Gastrocnemius medialis (tissue), 4 donors: ENCODE measurements at regions not wholly inside any gene's neighbourhood (a gene's known extent, or its start where the extent isn't known, plus 50 kb on each side); places are given as distances from the start of the nearest gene placed in this dataset.

Experiments used
- ATAC-seq, 2 donors: fragments of 150-250 bp; one replicate each; pipeline ENCODE4 v1.9.1; 2016
- DNase-seq, 2 donors: peaks; one replicate each; pipeline ENCODE4 v3.0.0-alpha.2; 2019
- H3K27ac ChIP-seq, 4 donors: fragments of 200-600 bp; sonication (generic); 1 replicate in 1 of 4; 2 replicates in 3 of 4; pipeline ENCODE4 v1.5.1; 2016 to 2018; ENCODE audit warnings: mild to moderate bottlenecking in 2 of 4, moderate library complexity in 1 of 4
- H3K27me3 ChIP-seq, 3 donors: fragments of 200-600 bp; sonication (generic) in 2 of 3; 1 replicate in 1 of 3; 2 replicates in 2 of 3; pipeline versions ENCODE4 v1.5.1 to v1.6.0; 2016 to 2019; ENCODE audit warnings: mild to moderate bottlenecking in 1 of 3, moderate library complexity in 1 of 3
- H3K36me3 ChIP-seq, 2 donors: fragments of 200-600 bp; sonication (generic) in 1 of 2; one replicate each; pipeline ENCODE4 v1.5.1; 2017 to 2018
- H3K4me1 ChIP-seq, 2 donors: fragments of 200-600 bp; sonication (generic) in 1 of 2; one replicate each; pipeline ENCODE4 v1.5.1; 2016 to 2017; ENCODE audit warnings: mild to moderate bottlenecking in 2 of 2
- H3K4me3 ChIP-seq, 4 donors: fragments of 200-600 bp; sonication (generic) in 3 of 4; 1 replicate in 1 of 4; 2 replicates in 3 of 4; pipeline ENCODE4 v1.5.1; 2016 to 2019; ENCODE audit warnings: mild to moderate bottlenecking in 2 of 4
- H3K9me3 ChIP-seq, 3 donors: fragments of 200-600 bp; sonication (generic) in 2 of 3; 1 replicate in 1 of 3; 2 replicates in 2 of 3; pipeline ENCODE4 v1.5.1; 2016 to 2019
- POLR2A ChIP-seq, 2 donors: fragments of 450-650 bp; IDR thresholded peaks; one replicate each; pipeline ENCODE4 v1.6.1; 2017; ENCODE audit warnings: antibody characterized with exemption in 2 of 2, mild to moderate bottlenecking in 2 of 2, moderate library complexity in 2 of 2
- in situ Hi-C, 4 donors: fragments of 200-750 bp; cut with MboI; loops; one replicate each; pipeline versions ENCODE4 v1.15.0 to v1.8.0; 2017; ENCODE audit warnings: low sequenced_read_pairs in 4 of 4
- intact Hi-C: fragments of 100-400 bp; cut with DNase I; formaldehyde crosslinking; loops from one replicate; pipeline ENCODE4 v1.15.1; 2023; ENCODE audit warnings: low total_unique reads
- TF ChIP-seq, protein P1 (sequence below), 5 experiments: fragments of 450-650 bp in 3 of 5; fragments of 200-600 bp in 2 of 5; sonication (generic) in 2 of 5; IDR thresholded peaks in 4 of 5; conservative IDR thresholded peaks in 1 of 5; 1 replicate in 4 of 5; 2 replicates in 1 of 5; pipeline ENCODE4 v1.5.1; 2016 to 2019; ENCODE audit warnings: antibody characterized with exemption in 5 of 5, mild to moderate bottlenecking in 3 of 5, moderate library complexity in 3 of 5

DNA sequence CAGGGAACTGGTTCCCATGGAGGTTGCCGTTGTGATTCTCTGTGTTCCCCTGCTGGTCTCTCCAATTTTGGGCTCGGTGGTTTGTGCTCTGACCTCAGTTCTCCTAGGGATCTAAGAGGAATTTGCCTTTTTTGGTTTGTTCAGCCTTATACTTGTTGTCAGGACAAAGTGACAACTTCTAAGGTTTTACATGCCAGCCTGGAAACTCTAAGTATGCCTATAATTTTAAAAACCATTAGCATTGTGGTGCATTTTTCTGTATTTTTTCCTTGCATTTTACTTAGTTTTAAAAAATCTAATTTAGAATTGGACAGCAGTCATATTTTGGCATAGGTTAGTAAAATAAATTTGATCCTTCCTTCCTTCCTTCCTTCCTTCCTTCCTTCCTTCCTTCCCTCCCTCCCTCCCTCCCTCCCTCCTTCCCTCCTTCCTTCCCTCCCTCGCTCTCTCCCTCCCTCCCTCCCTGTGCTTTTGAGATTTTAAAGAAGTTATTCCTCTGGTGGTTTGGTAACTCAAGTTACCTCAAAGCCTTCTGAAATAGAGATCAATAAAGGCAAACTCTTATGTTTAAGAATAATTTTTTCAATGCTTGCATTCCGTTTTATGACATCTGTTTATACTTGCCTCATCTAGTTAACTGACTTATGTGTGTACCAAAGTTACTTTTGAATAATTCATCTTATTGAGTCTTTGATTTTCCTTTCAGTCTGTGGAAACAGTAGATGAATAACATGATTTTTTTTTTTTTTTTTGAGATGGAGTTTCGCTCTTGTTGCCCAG lies 141.3 kb upstream of the RGS17 start:
- ATAC-seq (no peak), DNase-seq (no peak)
- Histone ChIP-seq H3K27ac (no peak overlapping the region), H3K36me3 (no peaks in the 10 kb centered on the region), H3K9me3 (no peaks in the 10 kb centered on the region), H3K4me1 (no peaks in the 10 kb centered on the region), H3K27me3 (no peaks in the 10 kb centered on the region), H3K4me3 (no peak overlapping the region)
- no peak for TF ChIP-seq POLR2A (IDR thresholded peaks at IDR 0.05)
- TF ChIP-seq, protein P1, sequence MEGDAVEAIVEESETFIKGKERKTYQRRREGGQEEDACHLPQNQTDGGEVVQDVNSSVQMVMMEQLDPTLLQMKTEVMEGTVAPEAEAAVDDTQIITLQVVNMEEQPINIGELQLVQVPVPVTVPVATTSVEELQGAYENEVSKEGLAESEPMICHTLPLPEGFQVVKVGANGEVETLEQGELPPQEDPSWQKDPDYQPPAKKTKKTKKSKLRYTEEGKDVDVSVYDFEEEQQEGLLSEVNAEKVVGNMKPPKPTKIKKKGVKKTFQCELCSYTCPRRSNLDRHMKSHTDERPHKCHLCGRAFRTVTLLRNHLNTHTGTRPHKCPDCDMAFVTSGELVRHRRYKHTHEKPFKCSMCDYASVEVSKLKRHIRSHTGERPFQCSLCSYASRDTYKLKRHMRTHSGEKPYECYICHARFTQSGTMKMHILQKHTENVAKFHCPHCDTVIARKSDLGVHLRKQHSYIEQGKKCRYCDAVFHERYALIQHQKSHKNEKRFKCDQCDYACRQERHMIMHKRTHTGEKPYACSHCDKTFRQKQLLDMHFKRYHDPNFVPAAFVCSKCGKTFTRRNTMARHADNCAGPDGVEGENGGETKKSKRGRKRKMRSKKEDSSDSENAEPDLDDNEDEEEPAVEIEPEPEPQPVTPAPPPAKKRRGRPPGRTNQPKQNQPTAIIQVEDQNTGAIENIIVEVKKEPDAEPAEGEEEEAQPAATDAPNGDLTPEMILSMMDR (IDR thresholded peaks at IDR 0.05 in 4 of 5, conservative IDR thresholded peaks at IDR 0.05 in 1 of 5): no peak
- intact Hi-C loops (no loop called here), in situ Hi-C loops (no loop called here)

- Histone ChIP-seq H3K27ac (no peak overlapping the region), H3K4me1 (no peaks in the 10 kb centered on the region), H3K4me3 (no peak overlapping the region), H3K27me3 (no peaks in the 10 kb centered on the region), H3K9me3 (no peaks in the 10 kb centered on the region), H3K36me3 (no peaks in the 10 kb centered on the region)
- ATAC-seq (no peak), DNase-seq (no peak)
- in situ Hi-C loops: no loop called here
- intact Hi-C loops: no loop called here
- TF ChIP-seq, protein P1 (IDR thresholded peaks at IDR 0.05 in 4 of 5, conservative IDR thresholded peaks at IDR 0.05 in 1 of 5): no peak
- no peak for TF ChIP-seq POLR2A (IDR thresholded peaks at IDR 0.05)
Observed at GRCh38 chr6:153263489-153263888, 132.4 kb upstream of the RGS17 start.

DNA sequence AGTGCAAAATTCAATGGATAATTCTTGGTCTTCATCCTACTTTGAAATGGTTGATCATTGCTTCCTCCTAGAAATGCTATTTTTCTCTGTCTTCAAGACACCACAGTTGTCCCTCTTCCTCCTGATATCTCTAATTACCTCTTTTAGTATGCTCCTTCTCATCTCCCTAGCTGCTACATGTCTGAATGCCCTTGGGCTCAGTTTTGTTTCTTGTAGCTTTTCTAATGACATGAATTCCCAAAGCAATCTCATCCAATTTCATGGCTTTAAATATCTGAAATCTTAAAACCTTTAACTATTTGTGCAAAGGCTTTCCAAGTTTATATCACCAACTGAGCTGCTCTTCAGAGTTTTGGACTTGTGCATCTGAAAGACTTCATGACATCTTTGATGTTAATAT lies 120.2 kb upstream of the RGS17 start:
- Histone ChIP-seq H3K9me3 (no peaks in the 10 kb centered on the region), H3K4me1 (no peaks in the 10 kb centered on the region), H3K36me3 (no peaks in the 10 kb centered on the region), H3K4me3 (no peak overlapping the region), H3K27me3 (no peaks in the 10 kb centered on the region), H3K27ac (no peak overlapping the region)
- DNase-seq (no peak), ATAC-seq (no peak)
- TF ChIP-seq, protein P1 (IDR thresholded peaks at IDR 0.05 in 4 of 5, conservative IDR thresholded peaks at IDR 0.05 in 1 of 5): no peak
- TF ChIP-seq POLR2A (IDR thresholded peaks at IDR 0.05): no peak
- intact Hi-C loops: no loop called here
- in situ Hi-C loops: no loop called here

DNA sequence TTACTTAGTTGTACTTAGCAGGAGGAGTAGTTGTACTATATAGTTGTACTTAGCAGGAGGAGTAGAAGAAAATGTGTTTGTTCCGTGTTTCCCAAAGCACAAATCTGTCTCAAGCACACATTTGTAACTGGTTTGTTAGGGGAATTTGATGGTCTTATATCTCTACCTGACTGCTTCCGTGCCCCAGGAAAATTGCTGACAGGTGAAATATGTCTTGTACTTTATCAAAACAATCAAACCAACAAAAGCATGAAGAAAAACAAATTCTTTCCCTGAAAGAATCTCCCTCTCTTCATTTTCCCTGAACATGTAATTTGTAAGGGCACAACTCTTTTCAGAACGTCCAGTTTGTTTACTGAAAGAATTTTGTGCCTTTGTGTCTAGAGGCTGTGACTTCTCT lies 106.6 kb upstream of the RGS17 start:
- no peak for ATAC-seq
- H3K27me3 ChIP-seq: no peaks in the 10 kb centered on the region
- no peaks in the 10 kb centered on the region for H3K36me3 ChIP-seq
- in situ Hi-C loops: no loop called here
- H3K4me1 ChIP-seq: no peaks in the 10 kb centered on the region
- H3K4me3 ChIP-seq: no peak overlapping the region
- TF ChIP-seq, protein P1 (IDR thresholded peaks at IDR 0.05 in 4 of 5, conservative IDR thresholded peaks at IDR 0.05 in 1 of 5): no peak
- no peak for TF ChIP-seq POLR2A (IDR thresholded peaks at IDR 0.05)
- no peaks in the 10 kb centered on the region for H3K9me3 ChIP-seq
- DNase-seq: no peak
- H3K27ac ChIP-seq: no peak overlapping the region
- intact Hi-C loops: no loop called here
